OCI-LY3 (cell line): ENCODE measurements at regions not wholly inside any gene's neighbourhood (a gene's known extent, or its start where the extent isn't known, plus 50 kb on each side); places are given as distances from the start of the nearest gene placed in this dataset.

Source experiments
- H2AFZ ChIP-seq: fragments of 200-600, 300-600 bp; shearing (Covaris generic); 2 replicates; pipeline ENCODE4 v1.6.0; 2014; ENCODE audit warnings: antibody characterized with exemption, low read depth, low read length
- H3K27ac ChIP-seq: fragments of 200-600, 300-600 bp; sonication (generic); 2 replicates; pipeline ENCODE4 v1.5.1; 2014; ENCODE audit warnings: mild to moderate bottlenecking, low read length, moderate library complexity, mixed read lengths
- H3K27me3 ChIP-seq: fragments of 200-600, 300-600 bp; sonication (generic); 2 replicates; pipeline ENCODE4 v1.6.1; 2014; ENCODE audit warnings: low read depth, low read length, mixed read lengths
- H3K36me3 ChIP-seq: fragments of 200-600, 300-600 bp; sonication (generic); replicated peaks from 2 replicates; pipeline ENCODE3; 2014; ENCODE audit warnings: low read depth, low read length, mixed read lengths
- H3K4me1 ChIP-seq: fragments of 300-600, 200-600 bp; sonication (generic); 2 replicates; pipeline ENCODE4 v1.6.1; 2014; ENCODE audit warnings: low read length, mixed read lengths
- H3K4me2 ChIP-seq: fragments of 200-600, 300-600 bp; sonication (generic); 2 replicates; pipeline ENCODE4 v1.6.1; 2014; ENCODE audit warnings: low read length, mixed read lengths
- H3K4me3 ChIP-seq: fragments of 300-600, 200-600 bp; sonication (generic); 2 replicates; pipeline ENCODE4 v1.5.1; 2014; ENCODE audit warnings: antibody characterized with exemption, mild to moderate bottlenecking, low read length, moderate library complexity
- H3K79me2 ChIP-seq: fragments of 300-600, 200-600 bp; shearing (Covaris generic); 2 replicates; pipeline ENCODE4 v1.6.1; 2014; ENCODE audit warnings: mild to moderate bottlenecking, low read length, mixed read lengths
- H3K9ac ChIP-seq: fragments of 300-600, 200-600 bp; shearing (Covaris generic); 2 replicates; pipeline ENCODE4 v1.6.0; 2014; ENCODE audit warnings: mild to moderate bottlenecking, low read length, moderate library complexity
- H3K9me3 ChIP-seq: fragments of 200-600, 300-600 bp; shearing (Covaris generic); 2 replicates; pipeline ENCODE4 v1.6.1; 2014; ENCODE audit warnings: low read length, mixed read lengths; ENCODE audit not compliant: insufficient read depth
- H4K20me1 ChIP-seq: fragments of 200-600, 300-600 bp; sonication (generic); 2 replicates; pipeline ENCODE4 v1.6.1; 2016; ENCODE audit warnings: low read length, mixed read lengths; ENCODE audit not compliant: insufficient read depth
- EZH2phosphoT487 ChIP-seq: fragments of 200-600 bp; shearing (Covaris generic); IDR thresholded peaks from 2 replicates; pipeline ENCODE4 v1.6.1; 2018; ENCODE audit warnings: antibody characterized with exemption, mixed run types, low read depth
- TF ChIP-seq, protein P1 (sequence below): fragments of 200-600, 300-600 bp; sonication (generic); IDR thresholded peaks from 2 replicates; pipeline ENCODE4 v1.5.1; 2014; ENCODE audit warnings: antibody characterized with exemption, low read length, low read depth

DNA sequence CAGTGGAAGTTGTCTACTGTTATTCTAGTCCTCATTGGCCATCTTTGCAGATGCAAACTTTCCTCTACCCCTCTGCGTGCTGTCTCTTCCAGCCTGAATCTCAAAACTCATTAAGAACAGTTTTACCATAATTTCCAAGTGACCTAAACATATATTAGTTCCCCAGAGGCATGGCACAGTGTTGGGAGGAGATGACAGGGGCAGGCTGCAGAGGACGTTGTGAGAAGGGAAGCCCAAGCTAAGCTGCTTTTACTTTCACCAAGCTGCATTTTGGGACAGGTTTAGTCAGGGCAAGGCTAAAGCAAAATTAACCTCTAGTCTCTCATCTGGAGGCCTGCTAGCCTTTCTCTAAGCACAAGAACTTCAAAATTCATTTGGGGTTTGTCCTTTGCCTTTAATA is 318.6 kb upstream of the SATB1 start:
- Histone ChIP-seq H3K4me2 (no peak overlapping the region), H3K9ac (no peak overlapping the region), H3K4me1 (peaks cover 39% of the 10 kb centered on the region), H3K36me3 (no peaks in the 10 kb centered on the region), H3K27me3 (peaks cover 25% of the 10 kb centered on the region), H3K27ac (no peak overlapping the region), H2AFZ (no peak overlapping the region), H4K20me1 (peaks cover 6% of the 10 kb centered on the region; the same call in 1 of the 2 replicates), H3K9me3 (no peaks in the 10 kb centered on the region), H3K4me3 (no peak overlapping the region), H3K79me2 (no peaks in the 10 kb centered on the region)
- TF ChIP-seq, protein P1, sequence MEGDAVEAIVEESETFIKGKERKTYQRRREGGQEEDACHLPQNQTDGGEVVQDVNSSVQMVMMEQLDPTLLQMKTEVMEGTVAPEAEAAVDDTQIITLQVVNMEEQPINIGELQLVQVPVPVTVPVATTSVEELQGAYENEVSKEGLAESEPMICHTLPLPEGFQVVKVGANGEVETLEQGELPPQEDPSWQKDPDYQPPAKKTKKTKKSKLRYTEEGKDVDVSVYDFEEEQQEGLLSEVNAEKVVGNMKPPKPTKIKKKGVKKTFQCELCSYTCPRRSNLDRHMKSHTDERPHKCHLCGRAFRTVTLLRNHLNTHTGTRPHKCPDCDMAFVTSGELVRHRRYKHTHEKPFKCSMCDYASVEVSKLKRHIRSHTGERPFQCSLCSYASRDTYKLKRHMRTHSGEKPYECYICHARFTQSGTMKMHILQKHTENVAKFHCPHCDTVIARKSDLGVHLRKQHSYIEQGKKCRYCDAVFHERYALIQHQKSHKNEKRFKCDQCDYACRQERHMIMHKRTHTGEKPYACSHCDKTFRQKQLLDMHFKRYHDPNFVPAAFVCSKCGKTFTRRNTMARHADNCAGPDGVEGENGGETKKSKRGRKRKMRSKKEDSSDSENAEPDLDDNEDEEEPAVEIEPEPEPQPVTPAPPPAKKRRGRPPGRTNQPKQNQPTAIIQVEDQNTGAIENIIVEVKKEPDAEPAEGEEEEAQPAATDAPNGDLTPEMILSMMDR, result no peak
- no peak for TF ChIP-seq EZH2phosphoT487

DNA sequence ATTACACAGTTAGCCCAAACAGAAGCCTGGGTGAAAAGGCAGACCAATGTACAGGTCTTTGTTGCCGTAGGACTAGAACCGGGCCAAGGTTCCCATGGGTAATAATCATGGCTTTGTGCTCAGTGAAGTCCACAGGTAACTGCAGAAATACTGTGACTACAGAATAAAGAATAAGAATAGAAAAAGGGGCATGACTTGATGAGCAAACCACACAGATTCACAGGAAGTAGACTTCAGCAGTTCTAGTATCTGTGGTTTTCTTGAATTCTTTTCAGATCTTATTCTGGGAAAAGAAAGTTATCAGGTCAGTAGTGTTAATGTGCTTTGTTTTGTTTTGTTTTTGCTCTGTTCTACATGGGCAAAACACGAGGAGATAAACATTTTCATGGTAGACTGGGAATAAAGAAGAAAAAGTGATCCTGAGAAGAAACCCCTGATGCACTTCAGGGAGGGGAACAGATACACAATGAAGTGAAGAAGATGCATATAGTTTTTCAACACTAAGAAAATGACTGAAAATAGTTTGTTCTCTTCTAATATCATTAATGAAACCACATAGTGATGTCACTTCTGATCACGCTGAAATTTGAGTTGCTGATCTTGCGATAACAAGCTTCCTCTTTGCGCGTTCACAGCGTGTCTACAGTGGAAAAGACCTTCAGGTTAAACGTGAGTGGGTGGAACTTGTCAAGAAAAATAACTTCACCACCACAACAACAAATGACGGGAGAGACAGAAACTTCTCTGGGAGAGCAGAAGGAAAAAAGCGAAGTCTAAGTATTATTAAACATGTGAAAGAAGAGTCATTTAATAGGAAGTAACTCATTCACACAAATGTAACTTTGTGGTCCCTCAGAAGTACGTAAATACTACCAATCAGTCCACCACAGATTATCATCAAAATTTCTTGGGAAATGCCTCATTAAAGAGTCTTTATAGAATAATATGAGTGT is 315.8 kb upstream of the SATB1 start:
- H2AFZ ChIP-seq, result peak overlapping the region; percentile 44

DNA sequence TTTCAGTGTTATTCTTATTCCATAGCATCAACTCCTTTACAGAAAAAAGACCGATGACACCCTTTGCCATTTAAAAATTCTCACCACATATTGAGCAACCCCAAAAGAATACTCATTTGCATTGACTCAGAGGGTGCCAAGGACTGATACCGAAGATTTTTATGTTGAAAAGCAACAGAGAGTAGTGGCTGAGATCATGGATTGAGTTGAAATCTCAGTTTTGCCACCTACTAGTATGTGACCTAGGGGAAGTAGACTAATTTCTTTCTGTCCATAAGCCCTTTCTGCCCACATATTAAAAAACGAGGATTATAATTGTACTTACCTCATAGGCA is 313.9 kb upstream of the SATB1 start:
- Histone ChIP-seq H3K4me2 (peak overlapping the region; percentile 91), H3K9ac (no peak overlapping the region), H2AFZ (no peak overlapping the region), H3K27ac (no peak overlapping the region), H3K36me3 (no peaks in the 10 kb centered on the region), H3K27me3 (peaks cover 49% of the 10 kb centered on the region), H3K4me1 (peaks cover 40% of the 10 kb centered on the region), H3K79me2 (no peaks in the 10 kb centered on the region), H4K20me1 (peaks cover 6% of the 10 kb centered on the region; the same call in 1 of the 2 replicates), H3K9me3 (no peaks in the 10 kb centered on the region), H3K4me3 (peak overlapping the region; percentile 2; the same call in 1 of the 2 replicates)
- TF ChIP-seq, protein P1, result no peak
- no peak for TF ChIP-seq EZH2phosphoT487

More for the DNA sequence above, 315.8 kb upstream of the SATB1 start:
- no peaks in the 10 kb centered on the region for H3K79me2 ChIP-seq
- H3K4me3 ChIP-seq, result peak overlapping the region; percentile 74
- no peaks in the 10 kb centered on the region for H3K36me3 ChIP-seq
- H3K4me2 ChIP-seq, result peak overlapping the region; percentile 91
- H3K9ac ChIP-seq, result peak overlapping the region; percentile 40
- H3K27me3 ChIP-seq, result peaks cover 45% of the 10 kb centered on the region
- peak overlapping the region; percentile 51 for H3K27ac ChIP-seq
- TF ChIP-seq EZH2phosphoT487, result no peak
- TF ChIP-seq, protein P1, result no peak
- peaks cover 40% of the 10 kb centered on the region for H3K4me1 ChIP-seq
- H3K9me3 ChIP-seq, result no peaks in the 10 kb centered on the region
- H4K20me1 ChIP-seq, result peaks cover 6% of the 10 kb centered on the region; the same call in 1 of the 2 replicates

DNA sequence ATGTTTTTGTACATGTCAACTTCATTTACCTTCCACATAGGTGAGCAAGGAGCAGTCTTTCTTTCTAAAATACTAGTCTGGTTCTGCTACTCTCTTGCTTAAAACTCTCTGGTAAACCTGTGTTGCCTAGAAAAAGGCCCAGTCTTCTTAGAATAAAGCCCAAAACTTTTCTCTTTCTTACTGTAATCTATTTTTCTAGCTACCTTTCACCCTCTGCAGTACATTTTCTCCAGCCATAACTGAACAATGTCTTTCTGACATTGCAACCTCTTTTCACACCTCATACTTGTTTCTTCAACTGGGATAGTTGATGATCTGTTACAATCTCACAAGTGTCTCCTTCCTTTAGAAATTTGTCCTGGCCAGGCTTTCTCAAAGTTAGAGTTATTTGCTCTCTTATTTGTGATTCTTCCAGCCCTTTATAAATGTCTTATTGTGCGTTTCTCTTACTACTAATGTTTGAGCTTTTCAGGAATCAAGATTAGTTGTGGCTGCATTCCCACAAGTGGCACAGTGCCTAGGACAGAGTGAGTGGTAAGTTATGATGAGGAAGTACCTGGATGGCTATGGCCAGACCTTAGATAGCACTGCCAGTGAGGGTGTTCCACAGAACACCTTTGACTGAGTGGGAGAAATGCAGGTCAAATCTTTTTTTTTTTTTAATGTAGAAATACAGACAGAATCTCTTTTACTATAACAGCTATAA is 313.4 kb upstream of the SATB1 start:
- no peaks in the 10 kb centered on the region for H3K9me3 ChIP-seq
- H3K4me2 ChIP-seq, result peak overlapping the region; percentile 91; the same call in 1 of the 2 replicates
- no peak overlapping the region for H3K4me3 ChIP-seq
- H2AFZ ChIP-seq, result no peak overlapping the region
- peaks cover 6% of the 10 kb centered on the region; the same call in 1 of the 2 replicates for H4K20me1 ChIP-seq
- H3K36me3 ChIP-seq, result no peaks in the 10 kb centered on the region
- H3K27me3 ChIP-seq, result peaks cover 47% of the 10 kb centered on the region
- TF ChIP-seq, protein P1, result no peak
- no peak for TF ChIP-seq EZH2phosphoT487
- H3K9ac ChIP-seq, result no peak overlapping the region
- no peaks in the 10 kb centered on the region for H3K79me2 ChIP-seq
- peaks cover 40% of the 10 kb centered on the region for H3K4me1 ChIP-seq
- H3K27ac ChIP-seq, result no peak overlapping the region
